Neural cell (in vitro differentiated cells): ENCODE measurements at regions not wholly inside any gene's neighbourhood (a gene's known extent, or its start where the extent isn't known, plus 50 kb on each side); places are given as distances from the start of the nearest gene placed in this dataset.

ENCODE experiments used
- H2AFZ ChIP-seq: fragments of 200-600, 300-800 bp; sonication (generic), shearing (Covaris generic); 2 replicates; pipeline ENCODE4 v1.6.0; 2014; ENCODE audit warnings: low read depth, mild to moderate bottlenecking, antibody characterized with exemption, low read length, moderate library complexity
- H3F3A ChIP-seq: fragments of 200-600 bp; shearing (Covaris generic); 2 replicates; pipeline ENCODE4 v1.6.1; 2016; ENCODE audit warnings: mild to moderate bottlenecking, moderate library complexity, mixed read lengths, antibody characterized with exemption, low read length; ENCODE audit not compliant: insufficient read depth, poor library complexity, severe bottlenecking
- H3K27ac ChIP-seq: fragments of 200-600, 300-800 bp; sonication (generic), shearing (Covaris generic); 2 replicates; pipeline ENCODE4 v1.5.1; 2014; ENCODE audit warnings: mild to moderate bottlenecking, low read length, moderate library complexity
- H3K27me3 ChIP-seq: fragments of 300-800, 200-600 bp; sonication (generic), shearing (Covaris generic); 2 replicates; pipeline ENCODE4 v1.6.0; 2014; ENCODE audit warnings: mild to moderate bottlenecking, low read depth, low read length, moderate library complexity; ENCODE audit not compliant: insufficient read depth
- H3K36me3 ChIP-seq: fragments of 300-800, 200-600 bp; sonication (generic), shearing (Covaris generic); 2 replicates; pipeline ENCODE4 v1.5.1; 2014; ENCODE audit warnings: mild to moderate bottlenecking, antibody characterized with exemption, low read length, moderate library complexity; ENCODE audit not compliant: insufficient read depth
- H3K4me2 ChIP-seq: fragments of 300-800, 200-600 bp; sonication (generic), shearing (Covaris generic); 2 replicates; pipeline ENCODE4 v1.6.0; 2014; ENCODE audit warnings: mild to moderate bottlenecking, low read length
- H3K4me3 ChIP-seq: fragments of 300-800, 200-600 bp; sonication (generic), shearing (Covaris generic); 2 replicates; pipeline ENCODE4 v1.5.1; 2014; ENCODE audit warnings: mild to moderate bottlenecking, low read length, moderate library complexity
- H3K79me2 ChIP-seq: fragments of 200-600 bp; shearing (Covaris generic); replicated peaks from 2 replicates; pipeline ENCODE4 v1.6.0; 2014; ENCODE audit warnings: mild to moderate bottlenecking, low read length, moderate library complexity; ENCODE audit not compliant: insufficient read depth
- H3K9ac ChIP-seq: fragments of 300-800, 200-600 bp; sonication (generic), shearing (Covaris generic); 2 replicates; pipeline ENCODE4 v1.6.1; 2016; ENCODE audit warnings: mild to moderate bottlenecking, low read length, mixed read lengths
- H3K9me2 ChIP-seq: fragments of 200-600 bp; shearing (Covaris generic); 2 replicates; pipeline ENCODE4 v1.6.1; 2016; ENCODE audit warnings: mild to moderate bottlenecking, low read length, mixed read lengths; ENCODE audit not compliant: insufficient read depth
- H3K9me3 ChIP-seq: fragments of 200-600, 300-800 bp; sonication (generic), shearing (Covaris generic); 2 replicates; pipeline ENCODE4 v1.6.1; 2016; ENCODE audit warnings: mild to moderate bottlenecking, mixed run types, low read length, moderate library complexity, mixed read lengths
- H4K20me1 ChIP-seq: fragments of 200-600 bp; shearing (Covaris generic); 2 replicates; pipeline ENCODE4 v1.6.1; 2016; ENCODE audit warnings: mild to moderate bottlenecking, mixed run types; ENCODE audit not compliant: insufficient read depth
- CTCF ChIP-seq: fragments of 450-650 bp; IDR thresholded peaks from 2 replicates; pipeline ENCODE4 v1.5.1; 2014; ENCODE audit warnings: antibody characterized with exemption, mild to moderate bottlenecking, moderate library complexity; ENCODE audit not compliant: poor library complexity, severe bottlenecking
- EP300 ChIP-seq: fragments of 450-650 bp; conservative IDR thresholded peaks from 2 replicates; pipeline ENCODE4 v1.6.1; 2014; ENCODE audit warnings: antibody characterized with exemption, mild to moderate bottlenecking, moderate library complexity; ENCODE audit not compliant: poor library complexity, severe bottlenecking
- EZH2 ChIP-seq: fragments of 200-600, 300-800 bp; shearing (Covaris generic), sonication (generic); IDR thresholded peaks from 2 replicates; pipeline ENCODE4 v1.6.1; 2014; ENCODE audit warnings: antibody characterized with exemption, low read length, borderline replicate concordance, mild to moderate bottlenecking; ENCODE audit not compliant: insufficient read depth, poor library complexity, severe bottlenecking
- MXI1 ChIP-seq: fragments of 450-650 bp; conservative IDR thresholded peaks from 2 replicates; pipeline ENCODE4 v1.6.1; 2014; ENCODE audit warnings: antibody characterized with exemption, mild to moderate bottlenecking; ENCODE audit not compliant: poor library complexity, severe bottlenecking
- POLR2AphosphoS5 ChIP-seq: IDR thresholded peaks from 2 replicates; pipeline ENCODE4 v1.6.1; 2012
- RAD21 ChIP-seq: fragments of 450-650 bp; conservative IDR thresholded peaks from 2 replicates; pipeline ENCODE4 v1.6.1; 2014; ENCODE audit warnings: antibody characterized with exemption, mild to moderate bottlenecking, moderate library complexity
- REST ChIP-seq: IDR thresholded peaks from 2 replicates; pipeline ENCODE4 v1.6.1; 2012; ENCODE audit warnings: borderline replicate concordance
- SMC3 ChIP-seq: fragments of 450-650 bp; conservative IDR thresholded peaks from 2 replicates; pipeline ENCODE4 v1.6.1; 2014; ENCODE audit warnings: antibody characterized with exemption, mild to moderate bottlenecking, moderate library complexity; ENCODE audit not compliant: poor library complexity
- TAF1 ChIP-seq: IDR thresholded peaks from 2 replicates; pipeline ENCODE4 v1.6.1; 2012; ENCODE audit warnings: low read depth

GRCh38 chr2:187233811-187234210 is 214.2 kb downstream of the CALCRL start:
- H2AFZ ChIP-seq: no peak overlapping the region
- H3K4me2 ChIP-seq: no peak overlapping the region
- H4K20me1 ChIP-seq: no peaks in the 10 kb centered on the region
- H3F3A ChIP-seq: no peaks in the 10 kb centered on the region
- H3K9me2 ChIP-seq: no peaks in the 10 kb centered on the region
- H3K9me3 ChIP-seq: no peaks in the 10 kb centered on the region
- H3K9ac ChIP-seq: no peak overlapping the region
- H3K36me3 ChIP-seq: no peaks in the 10 kb centered on the region
- H3K4me3 ChIP-seq: no peak overlapping the region
- TF ChIP-seq REST (no peak), EZH2 (no peak), POLR2AphosphoS5 (no peak), RAD21 (no peak)
- no peaks in the 10 kb centered on the region for H3K79me2 ChIP-seq
- no peak overlapping the region for H3K27ac ChIP-seq
- H3K27me3 ChIP-seq: no peaks in the 10 kb centered on the region

GRCh38 chr2:187232749-187233148 is 215.3 kb downstream of the CALCRL start:
- Histone ChIP-seq H3K4me3 (no peak overlapping the region), H3K4me2 (no peak overlapping the region), H3F3A (no peaks in the 10 kb centered on the region), H3K9me3 (no peaks in the 10 kb centered on the region), H3K9ac (no peak overlapping the region), H3K79me2 (no peaks in the 10 kb centered on the region), H4K20me1 (no peaks in the 10 kb centered on the region), H2AFZ (no peak overlapping the region), H3K36me3 (no peaks in the 10 kb centered on the region), H3K9me2 (no peaks in the 10 kb centered on the region), H3K27me3 (no peaks in the 10 kb centered on the region), H3K27ac (no peak overlapping the region)
- TF ChIP-seq TAF1: no peak
- no peak for TF ChIP-seq RAD21
- no peak for TF ChIP-seq EZH2
- no peak for TF ChIP-seq SMC3
- TF ChIP-seq EP300: no peak
- no peak for TF ChIP-seq CTCF
- no peak for TF ChIP-seq REST
- TF ChIP-seq POLR2AphosphoS5: no peak
- TF ChIP-seq MXI1: no peak
